ENCODE measurements at regions not wholly inside any gene's neighbourhood (a gene's known extent, or its start where the extent isn't known, plus 50 kb on each side); places are given as distances from the start of the nearest gene placed in this dataset.

- Histone ChIP-seq H3K36me3 (no peaks in the 10 kb centered on the region), H3K9me3 (no peaks in the 10 kb centered on the region), H3K4me3 (no peak overlapping the region), H3K27me3 (peaks cover 9% of the 10 kb centered on the region), H3K4me1 (no peaks in the 10 kb centered on the region), H3K27ac (no peak overlapping the region)
- in situ Hi-C loops (cut with MboI; ENCODE audit: low pct_ligation_motif_present in 1 of 4, low pct_unique_long_range_greater_than_20kb in 1 of 4, low sequenced_read_pairs in 3 of 4) (no loop called here), intact Hi-C loops (cut with DNase I; ENCODE audit: low total_unique reads) (no loop called here)
- DNase-seq, result no peak
- TF ChIP-seq POLR2AphosphoS5 (IDR thresholded peaks at IDR 0.05) (no peak), POLR2A (IDR thresholded peaks at IDR 0.05) (no peak), CTCF (IDR thresholded peaks at IDR 0.05) (no peak), EP300 (IDR thresholded peaks at IDR 0.05; ENCODE audit: low read depth) (no peak)
- 100% methylated on average over 1 of the region's 1 CpG; no CpG with 5 or more reads in 1 of the 2 donors for WGBS, 2 donors (ENCODE audit: low coverage in 1 of 2)
These were observed 87.4 kb downstream of the SLC4A3 start for GRCh38 chr2:219714681-219715400.

- TF ChIP-seq POLR2A (IDR thresholded peaks at IDR 0.05), result no peak
- Histone ChIP-seq H3K4me1 (no peaks in the 10 kb centered on the region), H3K27me3 (peaks cover 6% of the 10 kb centered on the region), H3K9me3 (no peaks in the 10 kb centered on the region), H3K27ac (no peak overlapping the region), H3K4me3 (no peak overlapping the region), H3K36me3 (no peaks in the 10 kb centered on the region)
- no peak for DNase-seq
- 77 to 80% methylated on average over 3 of the region's 3 CpGs for WGBS, 2 donors (ENCODE audit: low coverage in 1 of 2)
- in situ Hi-C loops (cut with MboI; ENCODE audit: low pct_ligation_motif_present in 1 of 4, low pct_unique_long_range_greater_than_20kb in 1 of 4, low sequenced_read_pairs in 3 of 4), result no loop called here
- intact Hi-C loops (cut with DNase I; ENCODE audit: low total_unique reads), result no loop called here
These were observed 90.6 kb downstream of the SLC4A3 start for GRCh38 chr2:219718066-219718465.

GRCh38 chr2:219719521-219719920, 92.1 kb downstream of the SLC4A3 start:
- TF ChIP-seq CTCF (IDR thresholded peaks at IDR 0.05) (no peak), EP300 (IDR thresholded peaks at IDR 0.05; ENCODE audit: low read depth) (no peak), POLR2AphosphoS5 (IDR thresholded peaks at IDR 0.05) (no peak), POLR2A (IDR thresholded peaks at IDR 0.05) (no peak)
- in situ Hi-C loops (cut with MboI; ENCODE audit: low pct_ligation_motif_present in 1 of 4, low pct_unique_long_range_greater_than_20kb in 1 of 4, low sequenced_read_pairs in 3 of 4), result no loop called here

GRCh38 chr2:219720956-219721355, 93.5 kb downstream of the SLC4A3 start:
- Histone ChIP-seq H3K27me3 (peaks cover 6% of the 10 kb centered on the region), H3K36me3 (no peaks in the 10 kb centered on the region), H3K9me3 (no peaks in the 10 kb centered on the region), H3K4me3 (no peak overlapping the region), H3K27ac (no peak overlapping the region), H3K4me1 (no peaks in the 10 kb centered on the region)
- no peak for DNase-seq
- in situ Hi-C loops (cut with MboI; ENCODE audit: low pct_ligation_motif_present in 1 of 4, low pct_unique_long_range_greater_than_20kb in 1 of 4, low sequenced_read_pairs in 3 of 4), result no loop called here
- TF ChIP-seq POLR2AphosphoS5 (IDR thresholded peaks at IDR 0.05) (no peak), EP300 (IDR thresholded peaks at IDR 0.05; ENCODE audit: low read depth) (no peak), CTCF (IDR thresholded peaks at IDR 0.05) (no peak), POLR2A (IDR thresholded peaks at IDR 0.05) (no peak)
- 36 to 66% methylated on average over 5 to 6 of the region's 6 CpGs for WGBS, 2 donors (ENCODE audit: low coverage in 1 of 2)
- intact Hi-C loops (cut with DNase I; ENCODE audit: low total_unique reads), result no loop called here

More at GRCh38 chr2:219719521-219719920, 92.1 kb downstream of the SLC4A3 start:
- intact Hi-C loops (cut with DNase I; ENCODE audit: low total_unique reads), result no loop called here
- H3K9me3 ChIP-seq, result no peaks in the 10 kb centered on the region
- H3K27ac ChIP-seq, result no peak overlapping the region
- H3K36me3 ChIP-seq, result no peaks in the 10 kb centered on the region
- H3K4me3 ChIP-seq, result no peak overlapping the region
- H3K4me1 ChIP-seq, result no peaks in the 10 kb centered on the region
- no peak for DNase-seq
- 56 to 69% methylated on average over 4 of the region's 4 CpGs for WGBS, 2 donors (ENCODE audit: low coverage in 1 of 2)
- peaks cover 6% of the 10 kb centered on the region for H3K27me3 ChIP-seq

Data from transverse colon (tissue), 4 donors.